Neural progenitor cell (in vitro differentiated cells): ENCODE measurements at regions not wholly inside any gene's neighbourhood (a gene's known extent, or its start where the extent isn't known, plus 50 kb on each side); places are given as distances from the start of the nearest gene placed in this dataset.

Experiments
- DNase-seq: peaks from one replicate; pipeline ENCODE4 v3.0.0-alpha.2; 2016; ENCODE audit warnings: low spot score
- H2AFZ ChIP-seq: fragments of 200-600 bp; sonication (generic); replicated peaks from 2 replicates; pipeline ENCODE4 v1.6.1; 2016; ENCODE audit warnings: antibody characterized with exemption
- H3F3A ChIP-seq: fragments of 200-600 bp; sonication (generic); 2 replicates; pipeline ENCODE4 v1.6.1; 2016; ENCODE audit warnings: antibody characterized with exemption, low read depth
- H3K27ac ChIP-seq: fragments of 200-600 bp; sonication (generic); 2 replicates; pipeline ENCODE4 v1.5.1; 2016; ENCODE audit warnings: mild to moderate bottlenecking
- H3K27me3 ChIP-seq: fragments of 200-600 bp; sonication (generic); 2 replicates; pipeline ENCODE4 v1.6.1; 2016; ENCODE audit warnings: mild to moderate bottlenecking, moderate library complexity
- H3K36me3 ChIP-seq: fragments of 200-600 bp; sonication (generic); 2 replicates; pipeline ENCODE4 v1.5.1; 2016
- H3K4me1 ChIP-seq: fragments of 200-600 bp; sonication (generic); 2 replicates; pipeline ENCODE4 v1.6.1; 2016; ENCODE audit warnings: mixed run types
- H3K4me2 ChIP-seq: fragments of 200-600 bp; sonication (generic); 2 replicates; pipeline ENCODE4 v1.6.1; 2016
- H3K4me3 ChIP-seq: fragments of 200-600 bp; sonication (generic); 2 replicates; pipeline ENCODE4 v1.5.1; 2016
- H3K79me2 ChIP-seq: fragments of 200-600 bp; sonication (generic); 2 replicates; pipeline ENCODE4 v1.6.1; 2016; ENCODE audit warnings: low read depth
- H3K9ac ChIP-seq: fragments of 200-600 bp; sonication (generic); 2 replicates; pipeline ENCODE4 v1.6.1; 2016
- H3K9me3 ChIP-seq: fragments of 200-600 bp; sonication (generic); 2 replicates; pipeline ENCODE4 v1.5.1; 2016; ENCODE audit warnings: low read depth
- H4K20me1 ChIP-seq: fragments of 200-600 bp; sonication (generic); 2 replicates; pipeline ENCODE4 v1.6.1; 2016; ENCODE audit warnings: low read depth
- H3K27ac Mint-ChIP-seq: 3 replicates; pipeline ENCODE4 v1.8.0; 2021; ENCODE audit warnings: mixed read lengths
- H3K27me3 Mint-ChIP-seq: 2 replicates; pipeline ENCODE4 v1.8.0; 2022; ENCODE audit warnings: low read depth, mild to moderate bottlenecking, inconsistent platforms, moderate library complexity, mixed read lengths; ENCODE audit not compliant: insufficient read depth
- H3K36me3 Mint-ChIP-seq: 3 replicates; pipeline ENCODE4 v1.8.0; 2021; ENCODE audit warnings: mixed read lengths
- H3K4me1 Mint-ChIP-seq: 3 replicates; pipeline ENCODE4 v1.8.0; 2021; ENCODE audit warnings: mixed read lengths
- H3K4me3 Mint-ChIP-seq: 3 replicates; pipeline ENCODE4 v1.8.0; 2021; ENCODE audit warnings: mild to moderate bottlenecking, moderate library complexity, mixed read lengths
- H3K9me3 Mint-ChIP-seq: 3 replicates; pipeline ENCODE4 v1.8.0; 2020; ENCODE audit warnings: mixed read lengths
- EZH2 ChIP-seq: fragments of 200-600 bp; sonication (generic); IDR thresholded peaks from 2 replicates; pipeline ENCODE4 v1.6.1; 2017; ENCODE audit warnings: antibody characterized with exemption, mild to moderate bottlenecking, moderate library complexity
- EZH2phosphoT487 ChIP-seq: fragments of 200-600 bp; sonication (generic); IDR thresholded peaks from 2 replicates; pipeline ENCODE4 v1.6.1; 2017; ENCODE audit warnings: antibody characterized with exemption
- TF ChIP-seq, protein P1 (sequence below): fragments of 200-600 bp; sonication (generic); IDR thresholded peaks from 2 replicates; pipeline ENCODE4 v1.5.1; 2017; ENCODE audit warnings: antibody characterized with exemption, mild to moderate bottlenecking

DNA sequence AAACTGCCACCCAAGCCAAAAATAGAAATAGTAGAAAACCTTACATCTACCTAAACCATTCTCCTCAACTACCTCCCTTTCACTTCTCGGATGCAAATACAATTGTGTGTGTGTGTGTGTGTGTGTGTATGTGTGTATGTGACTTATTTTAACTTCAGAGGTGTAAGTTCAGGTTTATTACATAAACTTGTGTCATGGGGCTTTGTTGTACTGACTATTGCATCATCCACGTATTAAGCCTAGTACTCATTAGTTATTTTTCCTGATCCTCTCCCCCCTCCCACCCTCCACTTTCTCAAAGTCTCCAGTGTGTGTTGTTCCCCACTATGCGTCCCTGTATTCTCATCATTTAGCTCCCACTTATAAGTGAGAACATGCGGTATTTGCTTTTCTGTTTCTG is 592.5 kb upstream of the ATP2B1 start:
- H3K4me3 Mint-ChIP-seq: no peak overlapping the region
- no peak overlapping the region for H3K9ac ChIP-seq
- H3K79me2 ChIP-seq: no peaks in the 10 kb centered on the region
- H3F3A ChIP-seq: no peaks in the 10 kb centered on the region
- H3K4me3 ChIP-seq: no peak overlapping the region
- no peak for DNase-seq
- no peak overlapping the region for H2AFZ ChIP-seq
- no peaks in the 10 kb centered on the region for H3K4me1 ChIP-seq
- no peak overlapping the region for H3K27ac Mint-ChIP-seq
- no peaks in the 10 kb centered on the region for H3K36me3 Mint-ChIP-seq
- H3K27me3 Mint-ChIP-seq: no peaks in the 10 kb centered on the region
- H4K20me1 ChIP-seq: no peaks in the 10 kb centered on the region
- H3K27me3 ChIP-seq: no peaks in the 10 kb centered on the region
- H3K9me3 ChIP-seq: no peaks in the 10 kb centered on the region
- H3K36me3 ChIP-seq: no peaks in the 10 kb centered on the region
- no peaks in the 10 kb centered on the region for H3K9me3 Mint-ChIP-seq
- no peak overlapping the region for H3K27ac ChIP-seq
- no peak overlapping the region for H3K4me2 ChIP-seq
- no peaks in the 10 kb centered on the region for H3K4me1 Mint-ChIP-seq
- TF ChIP-seq EZH2: no peak
- TF ChIP-seq, protein P1, sequence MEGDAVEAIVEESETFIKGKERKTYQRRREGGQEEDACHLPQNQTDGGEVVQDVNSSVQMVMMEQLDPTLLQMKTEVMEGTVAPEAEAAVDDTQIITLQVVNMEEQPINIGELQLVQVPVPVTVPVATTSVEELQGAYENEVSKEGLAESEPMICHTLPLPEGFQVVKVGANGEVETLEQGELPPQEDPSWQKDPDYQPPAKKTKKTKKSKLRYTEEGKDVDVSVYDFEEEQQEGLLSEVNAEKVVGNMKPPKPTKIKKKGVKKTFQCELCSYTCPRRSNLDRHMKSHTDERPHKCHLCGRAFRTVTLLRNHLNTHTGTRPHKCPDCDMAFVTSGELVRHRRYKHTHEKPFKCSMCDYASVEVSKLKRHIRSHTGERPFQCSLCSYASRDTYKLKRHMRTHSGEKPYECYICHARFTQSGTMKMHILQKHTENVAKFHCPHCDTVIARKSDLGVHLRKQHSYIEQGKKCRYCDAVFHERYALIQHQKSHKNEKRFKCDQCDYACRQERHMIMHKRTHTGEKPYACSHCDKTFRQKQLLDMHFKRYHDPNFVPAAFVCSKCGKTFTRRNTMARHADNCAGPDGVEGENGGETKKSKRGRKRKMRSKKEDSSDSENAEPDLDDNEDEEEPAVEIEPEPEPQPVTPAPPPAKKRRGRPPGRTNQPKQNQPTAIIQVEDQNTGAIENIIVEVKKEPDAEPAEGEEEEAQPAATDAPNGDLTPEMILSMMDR: no peak

DNA sequence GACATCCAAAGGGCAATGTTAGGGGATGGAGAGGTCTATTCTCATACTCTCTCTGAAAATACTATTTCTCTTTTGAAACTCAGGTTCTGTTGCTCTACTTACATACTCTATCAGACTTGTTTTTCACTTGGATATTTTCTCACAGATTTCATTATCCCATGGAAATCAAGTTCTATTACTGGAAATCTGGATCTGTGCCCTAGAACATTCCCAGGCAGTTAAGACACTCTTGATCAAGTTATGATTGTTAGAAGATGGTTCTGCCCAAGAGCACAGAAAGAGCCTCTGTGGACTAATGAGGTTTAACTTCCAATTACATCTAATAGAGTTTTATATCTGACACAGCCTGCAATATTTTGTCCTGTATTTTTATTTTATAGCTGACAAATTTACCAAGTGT is 591.0 kb upstream of the ATP2B1 start:
- no peaks in the 10 kb centered on the region for H3K27me3 Mint-ChIP-seq

DNA sequence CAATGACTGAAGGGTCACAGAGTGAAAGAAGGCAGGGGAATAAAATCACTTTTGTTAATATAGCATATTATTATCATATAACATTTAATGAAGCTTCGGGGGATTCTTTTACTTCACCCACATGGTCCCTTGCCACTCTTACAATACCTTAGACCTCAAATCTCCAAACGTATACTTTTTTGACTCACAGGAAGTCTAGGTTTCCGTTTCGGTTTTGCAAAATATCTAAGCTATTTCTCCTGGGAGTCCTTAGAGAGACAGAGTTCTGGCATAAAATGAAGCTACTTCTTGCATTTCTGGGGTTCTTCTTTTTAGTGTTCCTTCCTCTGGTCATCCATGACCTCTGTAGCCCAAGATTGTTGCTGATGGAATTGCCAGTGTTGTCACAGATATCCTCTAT is 590.5 kb upstream of the ATP2B1 start:
- no peak overlapping the region for H3K9ac ChIP-seq
- Mint-ChIP-seq H3K9me3 (no peaks in the 10 kb centered on the region), H3K4me3 (no peak overlapping the region), H3K27me3 (no peaks in the 10 kb centered on the region), H3K27ac (no peak overlapping the region), H3K36me3 (no peaks in the 10 kb centered on the region), H3K4me1 (no peaks in the 10 kb centered on the region)
- no peak overlapping the region for H2AFZ ChIP-seq
- TF ChIP-seq EZH2: no peak
- no peak for TF ChIP-seq EZH2phosphoT487
- TF ChIP-seq, protein P1: no peak
- no peak for DNase-seq
- no peaks in the 10 kb centered on the region for H3F3A ChIP-seq
- H4K20me1 ChIP-seq: no peaks in the 10 kb centered on the region
- H3K27ac ChIP-seq: no peak overlapping the region
- H3K4me1 ChIP-seq: no peaks in the 10 kb centered on the region
- no peaks in the 10 kb centered on the region for H3K79me2 ChIP-seq
- no peak overlapping the region for H3K4me2 ChIP-seq
- H3K4me3 ChIP-seq: no peak overlapping the region
- H3K36me3 ChIP-seq: no peaks in the 10 kb centered on the region
- no peaks in the 10 kb centered on the region for H3K27me3 ChIP-seq
- H3K9me3 ChIP-seq: no peaks in the 10 kb centered on the region

More for the DNA sequence above, 591.0 kb upstream of the ATP2B1 start:
- Mint-ChIP-seq H3K27ac (no peak overlapping the region), H3K4me1 (no peaks in the 10 kb centered on the region), H3K36me3 (no peaks in the 10 kb centered on the region), H3K9me3 (no peaks in the 10 kb centered on the region), H3K4me3 (no peak overlapping the region)
- H3K9me3 ChIP-seq: no peaks in the 10 kb centered on the region
- no peaks in the 10 kb centered on the region for H3K79me2 ChIP-seq
- TF ChIP-seq, protein P1: no peak
- no peaks in the 10 kb centered on the region for H3K27me3 ChIP-seq
- H4K20me1 ChIP-seq: no peaks in the 10 kb centered on the region
- DNase-seq: no peak
- no peak overlapping the region for H3K4me2 ChIP-seq
- H3K27ac ChIP-seq: no peak overlapping the region
- H3F3A ChIP-seq: no peaks in the 10 kb centered on the region
- H3K9ac ChIP-seq: no peak overlapping the region
- H2AFZ ChIP-seq: no peak overlapping the region
- no peaks in the 10 kb centered on the region for H3K36me3 ChIP-seq
- no peak overlapping the region for H3K4me3 ChIP-seq
- H3K4me1 ChIP-seq: no peaks in the 10 kb centered on the region
